ENCODE measurements at regions not wholly inside any gene's neighbourhood (a gene's known extent, or its start where the extent isn't known, plus 50 kb on each side); places are given as distances from the start of the nearest gene placed in this dataset.

DNA sequence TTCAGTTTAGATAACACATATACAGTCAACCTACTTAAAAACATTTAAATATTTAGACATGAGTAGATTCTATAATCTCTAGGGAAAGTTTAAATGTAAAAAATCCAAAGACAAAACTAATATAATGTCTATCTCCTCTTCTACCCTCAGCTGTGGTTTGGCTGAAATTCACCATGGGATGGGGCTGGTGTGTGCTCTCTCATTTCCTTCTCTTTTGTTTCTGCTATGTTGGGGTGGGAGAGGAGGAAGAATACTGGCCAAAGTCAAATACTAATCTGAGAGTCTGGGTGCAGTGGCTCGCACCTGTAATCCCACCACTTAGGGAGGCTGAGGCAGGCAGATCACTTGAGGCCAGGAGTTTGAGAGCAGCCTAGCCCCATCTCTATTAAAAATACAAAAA is 1673.9 kb upstream of the SEL1L start:
- CTCF ChIA-PET: no interaction called here
- POLR2A ChIA-PET: no interaction called here

- ChIA-PET CTCF (no interaction called here), POLR2A (no interaction called here)
Observed at GRCh38 chr14:83208341-83208740, 1674.7 kb upstream of the SEL1L start.

DNA sequence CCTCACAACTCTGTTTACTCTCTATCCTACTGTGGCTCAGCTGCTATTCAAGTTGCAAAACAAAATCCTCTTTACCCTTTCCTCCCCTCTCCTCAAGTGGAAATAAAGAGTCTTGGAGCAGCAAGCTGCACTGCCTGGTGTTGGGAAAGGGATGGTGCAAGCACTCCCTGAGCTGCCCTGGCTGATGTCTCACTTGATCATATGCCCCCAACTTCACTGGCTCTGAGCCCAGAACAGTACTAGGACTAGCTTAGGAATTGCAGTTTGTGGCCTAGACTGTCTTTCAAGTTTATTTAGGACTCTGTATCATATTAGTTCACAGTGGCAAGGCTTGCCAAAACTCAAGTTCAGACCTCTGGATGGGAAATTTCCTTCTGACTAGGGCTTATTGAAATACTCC is 1683.8 kb upstream of the SEL1L start:
- ChIA-PET CTCF (no interaction called here), POLR2A (no interaction called here)

DNA sequence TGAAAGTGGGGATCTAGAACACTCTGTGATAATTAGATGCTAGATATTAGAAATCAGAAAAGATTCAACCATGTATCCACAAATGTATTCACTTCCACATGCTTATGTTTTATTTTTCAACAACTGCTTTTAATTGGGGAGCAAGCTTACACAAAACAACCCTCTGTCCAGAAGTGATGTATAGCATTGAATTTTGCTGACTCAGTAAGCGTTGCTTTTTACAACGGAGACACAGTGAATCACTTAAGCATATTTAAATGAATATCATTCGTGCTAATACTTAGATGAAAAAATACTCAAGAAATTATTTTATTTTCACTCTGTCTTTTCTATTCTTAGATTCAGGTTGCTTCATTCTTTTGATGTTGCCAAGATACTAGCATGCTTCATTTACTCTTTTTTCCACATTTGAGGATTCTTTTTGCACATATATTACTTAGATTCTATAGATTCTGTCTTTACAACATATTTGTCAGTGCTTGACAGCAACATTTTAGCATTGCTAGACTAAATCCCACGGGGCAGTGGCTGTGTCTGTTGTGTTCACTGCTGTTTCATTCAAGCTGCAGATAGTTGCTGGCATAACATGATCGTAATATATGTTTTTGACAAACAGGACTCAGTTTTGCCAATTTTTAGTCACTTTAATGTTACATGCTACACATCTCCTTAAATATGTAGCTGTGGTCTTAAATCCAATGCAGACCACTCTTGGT is 1714.4 kb upstream of the SEL1L start:
- CTCF ChIA-PET: no interaction called here
- POLR2A ChIA-PET: no interaction called here

DNA sequence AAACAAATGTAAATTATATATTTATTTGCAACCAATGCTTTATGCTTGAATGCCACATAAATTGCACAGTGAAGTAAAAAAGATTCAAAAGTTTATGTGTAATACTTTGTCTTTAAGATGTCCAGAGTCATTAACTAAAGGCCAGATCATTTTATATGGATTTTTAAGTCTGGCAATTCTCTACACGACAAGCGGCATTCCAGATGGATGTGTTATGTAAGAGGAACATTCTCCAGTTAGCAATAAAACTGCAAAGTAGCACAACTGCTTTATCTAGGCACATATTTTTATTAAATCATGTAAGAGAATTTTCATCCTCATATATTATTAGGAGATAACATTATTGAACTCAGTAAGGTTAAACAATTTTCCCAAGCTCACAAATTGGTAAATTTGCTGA is 1717.7 kb upstream of the SEL1L start:
- ChIA-PET CTCF (no interaction called here), POLR2A (no interaction called here)

- ChIA-PET CTCF (no interaction called here), POLR2A (no interaction called here)
Observed at GRCh38 chr14:83253870-83254269, 1720.2 kb upstream of the SEL1L start.

- POLR2A ChIA-PET: no interaction called here
- CTCF ChIA-PET: no interaction called here
Observed at GRCh38 chr14:83255015-83255726, 1721.5 kb upstream of the SEL1L start.

- ChIA-PET CTCF (no interaction called here), POLR2A (no interaction called here)
Observed at GRCh38 chr14:83255727-83256090, 1722.1 kb upstream of the SEL1L start.

DNA sequence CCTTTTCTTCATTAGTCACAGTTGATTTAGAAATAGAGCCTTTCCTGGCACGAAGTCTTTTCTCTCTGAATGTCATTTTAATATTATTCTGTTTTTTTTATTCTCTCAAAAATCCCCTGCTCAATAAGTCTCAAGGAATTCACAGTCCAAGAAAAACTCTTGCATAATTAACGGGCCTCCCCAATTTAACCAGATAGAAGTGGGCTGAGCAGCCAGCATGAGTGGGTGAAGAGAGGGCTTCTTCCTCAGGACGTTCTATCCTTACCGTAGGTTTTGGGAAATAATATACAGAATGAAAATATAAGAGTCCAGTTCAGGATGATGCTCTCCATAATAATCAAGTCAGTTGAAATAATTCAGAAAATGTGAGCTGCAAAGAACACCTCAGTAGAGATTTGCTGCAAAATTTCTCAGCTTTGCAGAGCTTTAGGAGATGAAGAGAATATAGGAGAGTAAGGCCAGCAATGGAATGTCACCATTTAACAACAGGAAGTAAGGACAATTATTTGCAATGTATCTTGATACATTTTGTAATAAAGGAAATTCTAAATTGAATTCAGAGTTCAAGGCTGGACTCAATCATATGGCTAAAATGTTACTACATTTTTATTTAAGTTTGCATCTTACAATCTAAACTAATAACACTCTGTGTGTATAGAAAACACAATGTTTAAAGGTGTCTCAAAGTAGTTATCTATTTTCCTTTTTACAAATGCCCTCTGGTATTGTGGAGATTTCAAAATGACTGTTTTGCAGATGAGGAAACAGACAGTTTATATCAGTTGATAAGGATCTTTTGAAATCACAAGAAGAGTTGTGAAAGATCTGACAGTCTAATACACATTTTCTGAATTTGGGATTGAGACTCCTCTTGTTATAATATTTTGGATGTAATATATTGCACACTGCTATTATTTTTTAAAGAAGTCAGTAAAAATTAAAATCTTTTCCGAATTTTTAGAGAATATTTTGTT is 1724.1 kb upstream of the SEL1L start:
- ChIA-PET CTCF (no interaction called here), POLR2A (no interaction called here)

GRCh38 chr14:83260751-83261150 is 1727.1 kb upstream of the SEL1L start:
- ChIA-PET POLR2A (no interaction called here), CTCF (no interaction called here)

DNA sequence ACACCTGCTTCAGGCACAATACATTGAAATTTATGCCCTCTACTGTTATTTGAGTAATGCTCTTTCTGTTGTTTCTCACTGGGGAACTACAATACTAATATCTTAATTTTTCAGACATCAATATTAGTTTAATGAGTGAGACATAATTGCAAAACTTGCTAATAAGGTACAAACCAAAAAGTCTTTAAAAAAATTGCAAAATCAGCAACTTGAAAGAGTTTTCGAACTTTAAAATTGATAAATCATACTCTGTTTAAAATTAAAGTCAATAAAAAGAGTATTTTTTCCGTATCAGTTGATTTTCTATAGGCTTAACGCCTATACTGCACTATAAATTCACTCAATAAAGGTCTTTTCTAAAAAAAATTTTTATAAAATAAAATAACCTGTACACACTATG is 1735.9 kb upstream of the SEL1L start:
- CTCF ChIA-PET: no interaction called here
- POLR2A ChIA-PET: no interaction called here

DNA sequence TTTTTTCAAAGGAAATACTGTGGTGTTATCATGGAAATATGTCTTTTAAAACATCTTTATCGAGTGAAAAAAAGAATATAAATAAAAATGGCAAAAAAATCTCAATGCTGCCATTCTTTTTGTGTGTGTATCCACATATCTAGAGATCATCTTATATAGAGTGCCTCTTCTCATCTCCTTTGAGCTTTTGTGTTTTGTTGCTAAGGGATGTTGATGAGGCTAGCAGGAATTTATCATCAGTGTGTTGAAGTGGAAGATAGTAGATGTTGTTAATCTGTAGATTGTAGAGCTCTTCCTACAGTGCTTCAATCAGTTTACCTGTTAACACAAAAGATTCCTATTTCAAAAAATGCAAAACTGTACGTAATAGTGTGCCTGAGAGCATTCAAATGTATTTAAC is 1738.0 kb upstream of the SEL1L start:
- CTCF ChIA-PET: no interaction called here

DNA sequence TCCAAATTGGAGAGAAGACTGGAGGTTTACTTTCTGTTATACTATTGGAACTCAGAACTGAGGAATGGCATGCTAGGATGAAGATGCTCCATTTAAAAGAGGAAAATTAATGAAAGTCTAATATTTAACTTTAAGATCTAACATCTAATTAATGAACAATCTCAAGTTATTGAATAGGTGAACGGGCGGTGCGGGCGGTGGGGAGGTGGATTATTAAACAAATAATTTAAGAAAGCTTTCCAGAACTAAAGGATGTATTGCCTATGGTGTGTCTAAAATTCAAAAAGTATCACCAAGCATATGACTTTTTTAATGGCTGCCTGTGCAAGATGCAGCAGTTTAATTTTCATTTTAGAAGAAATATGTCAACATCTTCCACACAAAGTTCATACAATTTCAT is 1747.1 kb upstream of the SEL1L start:
- ChIA-PET CTCF (no interaction called here), POLR2A (no interaction called here)

More for the DNA sequence above, 1738.0 kb upstream of the SEL1L start:
- POLR2A ChIA-PET: no interaction called here

- ChIA-PET CTCF (no interaction called here), POLR2A (no interaction called here)
Observed at GRCh38 chr14:83282706-83283105, 1749.1 kb upstream of the SEL1L start.

DNA sequence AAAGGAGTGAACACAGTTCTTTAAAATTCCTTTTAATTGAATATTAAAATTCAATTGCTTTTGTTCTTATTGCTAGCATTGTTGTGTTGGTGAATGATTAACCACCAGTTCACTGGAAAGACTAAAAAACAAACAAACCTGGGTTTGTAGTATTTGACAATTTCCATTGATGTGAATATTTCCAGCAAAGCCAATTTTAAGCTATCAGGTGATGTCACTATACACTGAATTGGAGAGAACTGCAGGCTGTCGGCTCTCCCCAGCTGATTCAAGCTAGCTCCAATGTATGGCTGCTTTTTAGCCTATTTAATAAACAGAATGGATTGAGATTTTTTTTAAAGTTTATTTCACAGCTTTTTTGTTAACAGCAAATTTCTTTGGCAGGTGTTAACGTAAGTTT is 1753.6 kb upstream of the SEL1L start:
- CTCF ChIA-PET: no interaction called here

GRCh38 chr14:83289390-83289789 is 1755.7 kb upstream of the SEL1L start:
- ChIA-PET POLR2A (no interaction called here), CTCF (no interaction called here)

More for the DNA sequence above, 1753.6 kb upstream of the SEL1L start:
- POLR2A ChIA-PET: no interaction called here

GRCh38 chr14:83289896-83290295 is 1756.2 kb upstream of the SEL1L start:
- CTCF ChIA-PET: no interaction called here
- POLR2A ChIA-PET: no interaction called here

DNA sequence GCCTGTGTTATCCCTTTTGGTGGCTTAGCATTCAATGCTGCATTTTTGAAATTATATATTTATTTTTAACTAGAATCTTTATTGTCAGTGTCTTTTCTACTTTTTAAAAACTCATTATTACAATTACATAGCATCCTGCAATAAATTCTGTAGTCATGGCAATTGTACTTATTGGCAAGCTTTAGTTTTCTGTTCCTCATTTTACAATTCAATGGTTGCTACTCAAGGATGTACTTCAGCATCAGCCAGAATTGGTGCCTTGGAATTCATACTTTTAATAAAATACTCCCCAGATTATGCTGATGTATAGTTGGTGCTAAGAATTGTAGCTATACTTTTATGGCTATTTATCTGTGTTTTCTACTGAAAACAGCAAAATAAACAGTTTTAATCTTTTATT is 1756.8 kb upstream of the SEL1L start:
- ChIA-PET POLR2A (no interaction called here), CTCF (no interaction called here)

- CTCF ChIA-PET: no interaction called here
- POLR2A ChIA-PET: no interaction called here
Observed at GRCh38 chr14:83291714-83292113, 1758.1 kb upstream of the SEL1L start.

DNA sequence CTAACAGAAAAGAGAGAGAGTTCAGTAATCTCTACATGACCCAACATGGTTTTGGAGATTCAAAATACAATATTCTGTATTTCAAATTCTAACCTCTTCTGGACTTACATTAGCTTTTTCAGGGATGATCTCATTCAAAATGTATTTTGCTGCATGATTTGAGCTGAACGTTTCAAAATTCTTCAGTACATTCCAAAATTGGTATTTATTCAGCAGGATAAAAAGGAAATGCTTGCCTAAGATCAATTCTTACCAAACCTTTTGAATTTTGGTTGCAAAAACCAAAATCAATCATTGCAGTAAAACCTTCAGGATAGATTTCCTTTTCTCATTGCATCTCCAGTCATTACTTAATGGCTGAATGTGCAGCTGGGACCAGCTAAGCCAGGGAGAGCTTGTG is 1761.3 kb upstream of the SEL1L start:
- CTCF ChIA-PET: no interaction called here
- POLR2A ChIA-PET: interaction anchor here (0.8 kb wide), 1 partner anchor 16 kb away, joined by 7 read pairs; no protein-coding TSS in a partner anchor

GRCh38 chr14:83297361-83297760 is 1763.7 kb upstream of the SEL1L start:
- ChIA-PET CTCF (no interaction called here), POLR2A (no interaction called here)
